ENCODE measurements at regions not wholly inside any gene's neighbourhood (a gene's known extent, or its start where the extent isn't known, plus 50 kb on each side); places are given as distances from the start of the nearest gene placed in this dataset.

- ChIA-PET CTCF (no interaction called here), POLR2A (no interaction called here)
- no peak for DNase-seq (ENCODE audit: extremely low spot score)
- no peak for TF ChIP-seq CTCF (IDR thresholded peaks at IDR 0.05; ENCODE audit: control extremely low read depth, extremely low read depth, low read depth, missing control alignments)
Observed at GRCh38 chr18:68035774-68036522, 519.4 kb upstream of the DSEL start.

DNA sequence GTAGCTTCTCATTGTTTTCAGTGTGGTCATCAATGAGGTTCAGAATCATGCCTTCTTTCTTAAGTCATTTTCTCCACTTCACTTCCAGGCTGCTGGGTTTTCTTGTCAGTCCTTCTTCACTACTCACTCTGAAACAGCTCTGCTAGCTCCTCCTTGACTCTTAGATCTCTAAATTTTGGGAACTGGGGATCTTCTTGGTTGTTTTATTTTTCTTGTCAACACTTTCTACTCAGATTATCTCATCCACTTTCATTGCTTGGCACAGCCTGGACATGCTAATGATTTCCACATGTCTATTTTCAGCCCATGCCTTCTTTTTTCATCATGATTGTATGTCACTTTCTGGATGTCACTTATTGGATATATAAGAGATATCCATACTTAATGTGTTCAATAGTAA lies 517.8 kb upstream of the DSEL start:
- ChIA-PET POLR2A (no interaction called here), CTCF (interaction anchor here (2.0 kb wide), 1 partner anchor 10 kb away, joined by 6 read pairs; no protein-coding TSS in a partner anchor)
- TF ChIP-seq CTCF (IDR thresholded peaks at IDR 0.05; ENCODE audit: control extremely low read depth, extremely low read depth, low read depth, missing control alignments): no peak
- no peak for DNase-seq (ENCODE audit: extremely low spot score)

DNA sequence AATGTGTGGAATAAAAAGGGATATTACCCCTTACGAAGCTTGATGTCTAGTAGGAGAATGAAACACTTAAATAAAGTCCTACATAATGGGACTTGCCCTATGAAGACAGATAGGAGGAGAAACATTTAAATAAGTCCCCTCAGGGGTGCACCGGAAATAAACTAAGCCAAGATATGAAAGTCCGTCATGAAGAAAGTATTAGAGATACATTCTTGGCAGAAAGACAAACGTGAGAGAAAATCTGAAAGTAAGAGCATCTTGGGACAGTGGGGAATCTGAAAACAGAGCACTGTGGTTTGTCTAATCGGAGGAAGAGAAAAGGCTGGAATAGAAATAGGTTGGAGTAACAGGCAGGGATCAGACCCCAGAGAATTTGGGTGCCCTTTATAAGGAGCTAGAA lies 516.9 kb upstream of the DSEL start:
- no peak for DNase-seq (ENCODE audit: extremely low spot score)
- ChIA-PET CTCF (interaction anchor here (2.0 kb wide), 1 partner anchor 11 kb away, joined by 6 read pairs; no protein-coding TSS in a partner anchor), POLR2A (no interaction called here)

DNA sequence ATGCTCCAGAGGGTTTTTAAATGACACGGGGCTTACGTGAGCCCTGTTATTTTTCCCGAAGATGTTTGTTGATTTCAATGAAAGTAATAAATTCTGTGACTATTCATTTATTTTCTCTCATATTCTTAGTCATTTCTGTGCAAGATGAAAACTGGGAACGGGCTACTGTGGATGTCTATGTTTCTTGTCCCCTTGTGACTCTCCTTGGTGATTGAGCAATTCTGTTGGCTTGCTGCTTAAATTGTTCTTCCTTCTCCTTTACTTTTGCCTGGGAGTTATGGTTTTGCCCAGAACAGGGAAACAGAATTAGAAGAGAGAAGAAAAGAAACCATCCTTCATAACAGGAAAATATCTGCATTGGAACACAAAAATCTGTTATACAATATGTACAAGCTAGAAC lies 508.2 kb upstream of the DSEL start:
- ChIA-PET POLR2A (no interaction called here), CTCF (no interaction called here)
- no peak for TF ChIP-seq CTCF (IDR thresholded peaks at IDR 0.05; ENCODE audit: control extremely low read depth, extremely low read depth, low read depth, missing control alignments)
- no peak for DNase-seq (ENCODE audit: extremely low spot score)

More for the DNA sequence above, 516.9 kb upstream of the DSEL start:
- no peak for TF ChIP-seq CTCF (IDR thresholded peaks at IDR 0.05; ENCODE audit: control extremely low read depth, extremely low read depth, low read depth, missing control alignments)

- DNase-seq (ENCODE audit: extremely low spot score): no peak
- ChIA-PET CTCF (interaction anchor here (1.7 kb wide), 1 partner anchor 14 kb away, joined by 6 read pairs; no protein-coding TSS in a partner anchor), POLR2A (no interaction called here)
- TF ChIP-seq CTCF (IDR thresholded peaks at IDR 0.05; ENCODE audit: control extremely low read depth, extremely low read depth, low read depth, missing control alignments): no peak
Observed at GRCh38 chr18:68017385-68017784, 500.9 kb upstream of the DSEL start.

DNA sequence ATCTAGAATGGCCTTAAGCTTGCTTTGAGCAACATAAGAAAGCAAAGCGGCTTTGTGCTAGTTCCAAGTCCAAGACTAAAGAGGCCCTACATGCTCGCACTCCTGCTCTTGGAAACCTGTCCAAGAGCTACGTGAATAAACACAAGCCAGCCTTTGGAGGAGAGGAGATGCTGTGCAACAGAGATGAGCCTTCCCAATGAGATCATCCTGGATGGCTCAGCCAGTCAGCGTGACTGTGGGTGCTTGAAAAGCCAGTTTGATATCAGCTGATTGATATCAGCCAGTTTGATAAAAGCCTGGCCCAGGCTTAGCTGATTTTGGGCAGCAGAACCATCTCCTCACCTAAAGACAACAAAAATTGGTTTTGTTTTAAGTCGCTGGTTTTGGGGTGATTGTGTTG lies 481.0 kb upstream of the DSEL start:
- DNase-seq (ENCODE audit: extremely low spot score): no peak
- ChIA-PET CTCF (interaction anchor here (1.1 to 1.2 kb wide), 2 partner anchors 11 to 663 kb away, joined by 3 read pairs; no protein-coding TSS in a partner anchor), POLR2A (no interaction called here)
- no peak for TF ChIP-seq CTCF (IDR thresholded peaks at IDR 0.05; ENCODE audit: control extremely low read depth, extremely low read depth, low read depth, missing control alignments)
